Muscle of leg (tissue), 3 donors: ENCODE measurements at regions not wholly inside any gene's neighbourhood (a gene's known extent, or its start where the extent isn't known, plus 50 kb on each side); places are given as distances from the start of the nearest gene placed in this dataset.

Source experiments
- DNase-seq: peaks from one replicate; pipeline ENCODE4 v3.0.0; 2013
- H3K27ac ChIP-seq: one replicate; pipeline ENCODE4 v1.5.1; 2013; ENCODE audit warnings: mild to moderate bottlenecking, low read length, control low read depth
- H3K27me3 ChIP-seq: one replicate; pipeline ENCODE4 v1.6.1; 2013; ENCODE audit warnings: low read length; ENCODE audit not compliant: control insufficient read depth, insufficient read depth
- H3K36me3 ChIP-seq: one replicate; pipeline ENCODE4 v1.6.1; 2013; ENCODE audit warnings: low read length; ENCODE audit not compliant: control insufficient read depth, insufficient read depth
- H3K4me1 ChIP-seq: one replicate; pipeline ENCODE4 v1.6.1; 2013; ENCODE audit warnings: low read length; ENCODE audit not compliant: control insufficient read depth, insufficient read depth
- H3K4me3 ChIP-seq: one replicate; pipeline ENCODE4 v1.5.1; 2013; ENCODE audit warnings: low read length, control low read depth
- H3K9me3 ChIP-seq: replicated peaks from 2 replicates; pipeline ENCODE4 v1.6.1; 2013; ENCODE audit warnings: low read depth, low read length; ENCODE audit not compliant: control insufficient read depth
- WGBS: methylation state at CpG from one replicate; pipeline ENCODE4 v1.1.5; 2013; ENCODE audit warnings: missing lambda C conversion rate; ENCODE audit not compliant: insufficient coverage; 5-methylcytosine and 5-hydroxymethylcytosine counted together

DNA sequence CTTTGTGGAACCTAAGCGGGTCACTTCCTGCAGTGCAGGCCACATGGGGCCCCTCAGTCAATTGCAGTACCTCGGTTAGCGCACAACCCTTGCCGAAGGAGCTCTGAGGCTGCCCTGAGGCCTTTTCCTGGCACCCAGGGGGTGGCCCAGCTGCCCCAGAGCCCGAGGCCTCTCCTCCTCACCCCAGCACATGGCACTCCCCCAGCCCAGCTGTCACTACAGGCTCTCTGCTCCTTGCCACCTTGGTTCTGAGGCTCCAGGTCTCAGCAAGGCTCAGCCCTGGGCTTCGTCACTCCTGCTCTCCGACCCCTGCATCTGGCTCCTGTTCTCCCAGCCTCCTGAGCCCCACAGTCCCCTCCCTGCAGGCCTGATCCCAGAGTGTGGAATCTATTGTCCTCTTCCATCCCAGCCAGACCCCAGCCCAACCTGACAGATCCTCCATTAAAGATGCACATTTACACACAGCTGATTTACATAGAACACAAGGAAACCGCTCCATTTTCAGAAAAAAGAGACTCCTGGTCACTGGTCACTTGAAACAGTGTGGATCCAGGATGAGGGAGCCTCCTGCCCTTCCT lies 192.8 kb upstream of the POU3F1 start:
- DNase-seq = no peak
- no peak overlapping the region for H3K4me3 ChIP-seq
- no peaks in the 10 kb centered on the region for H3K36me3 ChIP-seq
- H3K4me1 ChIP-seq = no peaks in the 10 kb centered on the region
- 67% methylated on average over 8 of the region's 8 CpGs for WGBS
- H3K9me3 ChIP-seq = no peaks in the 10 kb centered on the region
- no peak overlapping the region for H3K27ac ChIP-seq
- peaks cover 20% of the 10 kb centered on the region for H3K27me3 ChIP-seq

DNA sequence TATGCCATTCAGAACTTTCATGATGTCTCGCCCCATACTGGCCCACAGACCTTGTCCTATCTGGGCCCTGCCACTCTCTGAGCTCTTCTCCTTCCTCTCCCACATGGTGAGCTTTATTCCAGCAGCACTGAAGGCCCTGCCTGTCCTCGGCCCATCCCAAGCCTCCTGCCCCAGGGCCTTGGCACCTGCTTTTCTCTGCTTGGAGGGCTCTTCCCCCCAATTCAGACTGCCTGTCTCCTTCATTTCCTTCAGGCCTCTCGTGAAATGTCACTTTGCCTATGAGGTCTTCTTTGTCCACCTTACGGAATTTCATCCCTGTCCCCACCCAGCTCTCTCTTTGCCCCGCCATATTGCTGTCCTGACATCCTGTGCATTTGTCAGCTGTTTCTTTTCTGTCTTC lies 191.7 kb upstream of the POU3F1 start:
- WGBS = 89% methylated on average over 5 of the region's 5 CpGs
- Histone ChIP-seq H3K27ac (no peak overlapping the region), H3K36me3 (no peaks in the 10 kb centered on the region), H3K4me3 (no peak overlapping the region), H3K4me1 (no peaks in the 10 kb centered on the region), H3K27me3 (peaks cover 20% of the 10 kb centered on the region), H3K9me3 (no peaks in the 10 kb centered on the region)
- no peak for DNase-seq

DNA sequence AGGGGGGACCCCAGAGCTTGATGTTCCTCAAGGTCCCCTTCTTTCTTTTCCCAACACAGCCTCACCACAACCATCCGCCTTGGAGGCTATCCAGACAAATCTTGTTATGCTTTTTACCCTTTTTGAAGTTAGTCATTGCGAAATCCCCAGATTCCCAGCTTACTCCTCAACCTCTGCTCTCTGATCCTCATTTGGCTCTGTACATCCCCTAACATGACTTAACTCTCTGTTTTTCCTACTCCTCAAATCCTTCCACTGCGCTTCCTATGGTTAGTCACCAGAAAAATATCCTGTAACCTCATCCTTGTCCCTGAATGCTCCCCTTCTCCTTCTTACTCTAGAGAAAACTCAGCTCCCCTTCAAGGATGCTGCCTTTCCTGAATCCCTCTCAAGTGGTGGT lies 189.1 kb upstream of the POU3F1 start:
- Histone ChIP-seq H3K27ac (no peak overlapping the region), H3K4me1 (no peaks in the 10 kb centered on the region), H3K4me3 (no peak overlapping the region), H3K9me3 (peaks cover 3% of the 10 kb centered on the region), H3K36me3 (no peaks in the 10 kb centered on the region), H3K27me3 (peaks cover 16% of the 10 kb centered on the region)
- 64% methylated on average over 3 of the region's 3 CpGs for WGBS
- DNase-seq = no peak

DNA sequence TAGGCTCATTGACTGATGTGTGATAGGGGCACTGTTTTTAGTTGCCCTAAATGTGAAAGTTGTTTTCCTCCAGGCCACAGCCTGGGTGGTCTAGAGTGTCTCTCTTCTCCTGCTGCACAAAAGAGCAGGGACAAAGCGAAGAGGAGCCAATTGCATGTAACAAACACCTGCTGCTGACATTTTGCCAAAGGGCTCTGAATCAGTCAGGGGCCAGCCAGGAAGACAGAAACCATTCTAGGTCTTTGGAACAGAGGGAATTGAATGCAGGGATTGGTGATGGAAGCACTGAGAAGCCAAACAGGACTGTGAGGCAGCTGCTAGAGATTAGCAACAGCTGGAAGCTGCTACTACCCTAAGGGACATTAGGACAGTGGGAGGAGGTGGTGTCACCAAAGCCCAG lies 185.3 kb upstream of the POU3F1 start:
- Histone ChIP-seq H3K4me3 (no peak overlapping the region), H3K4me1 (no peaks in the 10 kb centered on the region), H3K27me3 (peaks cover 12% of the 10 kb centered on the region), H3K36me3 (no peaks in the 10 kb centered on the region), H3K9me3 (peaks cover 3% of the 10 kb centered on the region), H3K27ac (no peak overlapping the region)
- DNase-seq = peak; percentile 13
- WGBS = 50% methylated on average over 1 of the region's 1 CpG

DNA sequence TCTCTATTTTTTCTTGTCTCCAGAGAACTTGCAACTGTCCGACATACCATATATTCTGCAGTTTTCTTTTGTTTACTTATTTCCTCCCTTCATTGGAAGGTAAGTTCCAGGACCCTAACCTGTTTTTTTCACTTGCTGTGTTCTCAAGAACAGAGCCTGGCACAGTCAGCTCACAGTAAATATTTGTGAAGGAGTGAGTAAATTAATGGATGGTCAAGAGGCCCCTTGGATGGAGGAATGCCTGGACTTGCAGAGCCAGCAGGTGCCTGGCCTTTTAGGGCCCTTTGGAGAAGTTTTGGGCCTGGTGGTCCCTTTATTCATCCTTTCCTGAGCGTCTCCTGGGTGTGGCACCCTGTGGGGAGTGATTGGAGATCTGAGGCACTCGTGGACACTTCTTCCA lies 182.1 kb upstream of the POU3F1 start:
- no peak overlapping the region for H3K4me3 ChIP-seq
- H3K36me3 ChIP-seq = no peaks in the 10 kb centered on the region
- DNase-seq = no peak
- 30% methylated on average over 1 of the region's 3 CpGs for WGBS
- peaks cover 3% of the 10 kb centered on the region for H3K27me3 ChIP-seq
- no peaks in the 10 kb centered on the region for H3K4me1 ChIP-seq
- no peak overlapping the region for H3K27ac ChIP-seq
- peaks cover 3% of the 10 kb centered on the region for H3K9me3 ChIP-seq

DNA sequence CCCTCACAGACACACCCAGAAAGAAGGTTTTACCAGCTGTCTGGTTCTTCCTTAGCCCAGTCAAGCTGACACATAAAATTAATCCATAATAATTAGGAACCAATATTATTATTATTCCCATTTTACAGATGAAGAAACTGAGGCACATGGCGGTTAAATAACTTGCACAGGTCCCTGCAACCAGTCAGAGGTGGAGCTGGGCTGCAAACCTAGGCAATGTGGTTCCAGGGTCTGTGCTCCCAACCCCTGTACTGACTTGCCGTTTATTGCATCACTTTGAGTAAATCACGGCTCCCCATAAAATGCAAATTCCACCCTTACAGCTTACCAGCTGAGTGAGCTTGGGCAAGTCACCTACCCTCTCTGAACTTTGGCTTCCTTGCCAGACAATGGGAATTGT lies 179.2 kb upstream of the POU3F1 start:
- WGBS = 85% methylated on average over 2 of the region's 3 CpGs
- no peak for DNase-seq
- H3K9me3 ChIP-seq = no peaks in the 10 kb centered on the region
- H3K4me1 ChIP-seq = no peaks in the 10 kb centered on the region
- no peak overlapping the region for H3K27ac ChIP-seq
- peaks cover 3% of the 10 kb centered on the region for H3K27me3 ChIP-seq
- H3K36me3 ChIP-seq = no peaks in the 10 kb centered on the region
- H3K4me3 ChIP-seq = no peak overlapping the region

DNA sequence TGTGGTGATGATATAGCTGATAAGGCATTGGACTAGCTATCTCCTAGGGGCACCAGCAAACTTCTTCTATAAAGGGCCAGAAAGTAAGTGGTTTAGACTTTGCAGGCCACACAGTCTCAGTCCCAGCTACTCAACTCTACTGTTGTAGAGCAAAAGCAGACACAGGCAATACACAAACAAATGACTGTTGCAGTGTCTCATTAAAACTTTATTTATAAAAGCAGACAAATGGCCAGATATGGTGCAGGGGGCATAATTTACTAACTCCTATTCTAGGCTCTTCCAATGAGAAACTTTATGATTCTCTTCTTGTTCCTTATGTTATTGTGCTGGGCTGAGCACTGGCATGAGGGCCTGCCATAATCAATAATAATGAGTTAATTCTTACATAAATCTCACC lies 176.8 kb upstream of the POU3F1 start:
- Histone ChIP-seq H3K36me3 (no peaks in the 10 kb centered on the region), H3K27ac (no peak overlapping the region), H3K9me3 (no peaks in the 10 kb centered on the region), H3K4me1 (no peaks in the 10 kb centered on the region), H3K4me3 (no peak overlapping the region), H3K27me3 (peaks cover 6% of the 10 kb centered on the region)
- no peak for DNase-seq

DNA sequence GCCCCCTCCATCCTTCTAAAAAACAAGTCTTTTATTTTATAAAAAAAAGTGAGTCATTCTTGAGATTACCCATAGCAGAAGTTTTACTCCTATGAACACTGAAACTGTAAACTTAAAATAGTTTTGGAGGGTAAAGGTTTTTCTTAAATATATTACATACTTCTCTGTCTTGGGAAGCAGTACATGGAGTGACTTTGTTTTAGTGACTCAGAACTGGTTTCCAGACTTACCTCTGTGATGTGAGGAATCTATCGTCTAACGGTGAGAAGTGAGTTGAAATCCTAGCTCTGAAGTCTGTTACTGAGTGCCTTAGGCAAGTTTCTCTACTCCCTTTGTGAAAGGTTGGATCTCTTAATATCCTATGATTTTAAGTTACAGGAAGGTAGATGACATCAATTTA lies 176.3 kb upstream of the POU3F1 start:
- Histone ChIP-seq H3K4me3 (no peak overlapping the region), H3K36me3 (no peaks in the 10 kb centered on the region), H3K27me3 (peaks cover 3% of the 10 kb centered on the region), H3K4me1 (peaks cover 3% of the 10 kb centered on the region), H3K9me3 (no peaks in the 10 kb centered on the region), H3K27ac (no peak overlapping the region)
- DNase-seq = no peak
- WGBS = 70% methylated on average over 2 of the region's 2 CpGs

DNA sequence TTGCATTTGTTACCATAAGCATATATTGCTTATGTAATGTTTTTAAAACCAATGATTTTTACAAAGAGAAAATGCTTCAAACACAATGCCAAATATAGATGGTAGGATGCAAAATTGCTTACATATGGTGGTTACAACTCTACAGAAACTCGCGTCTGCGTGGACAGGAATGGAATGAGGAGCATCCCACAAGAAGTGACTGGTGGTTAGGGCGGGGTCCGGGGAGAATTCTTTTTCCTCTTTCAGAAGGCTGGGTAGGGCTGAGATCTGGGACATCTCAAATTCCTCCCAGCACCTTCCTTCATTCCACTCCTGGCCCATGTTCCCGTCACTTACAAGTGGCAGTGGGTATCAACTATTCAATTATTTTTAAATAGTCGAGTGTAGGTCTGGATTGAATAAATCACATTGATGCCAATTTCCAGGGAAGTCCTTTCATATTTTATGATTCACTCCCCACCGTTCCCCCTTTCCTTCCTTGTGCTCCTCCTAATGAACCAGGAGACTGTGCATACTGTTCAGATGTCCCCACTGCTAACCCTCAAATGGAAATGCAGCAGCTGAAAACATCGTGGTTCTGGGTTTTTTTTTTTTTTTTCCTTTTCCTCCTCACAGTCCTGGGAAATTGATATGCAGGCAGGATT lies 174.5 kb upstream of the POU3F1 start:
- peaks cover 3% of the 10 kb centered on the region for H3K27me3 ChIP-seq
- H3K4me1 ChIP-seq = peaks cover 10% of the 10 kb centered on the region
- no peak overlapping the region for H3K4me3 ChIP-seq
- no CpG with 5 or more reads among the region's 9 CpGs for WGBS
- H3K36me3 ChIP-seq = no peaks in the 10 kb centered on the region
- H3K9me3 ChIP-seq = no peaks in the 10 kb centered on the region
- DNase-seq = no peak
- H3K27ac ChIP-seq = no peak overlapping the region

DNA sequence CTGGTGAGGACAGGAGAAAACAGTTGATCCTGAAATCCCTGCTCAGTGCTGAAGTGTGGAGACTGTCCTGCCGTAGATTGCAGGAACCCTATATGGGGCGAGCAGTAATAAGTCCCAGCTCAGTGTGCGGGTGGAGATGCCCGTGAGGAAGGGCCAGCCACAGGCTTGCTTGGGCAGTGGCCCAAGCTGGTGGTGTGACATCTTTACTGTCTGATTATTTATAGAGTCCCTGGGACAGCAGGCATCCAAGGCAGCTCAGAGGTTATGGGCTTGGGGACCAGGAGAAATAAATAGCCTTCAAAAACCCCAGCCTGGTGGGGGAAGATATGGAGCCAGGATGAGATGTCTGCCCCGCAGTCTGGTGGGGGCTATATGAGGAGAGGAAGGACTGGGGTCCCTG lies 170.7 kb upstream of the POU3F1 start:
- Histone ChIP-seq H3K27ac (no peak overlapping the region), H3K36me3 (no peaks in the 10 kb centered on the region), H3K4me1 (peaks cover 14% of the 10 kb centered on the region), H3K4me3 (no peak overlapping the region), H3K27me3 (peaks cover 10% of the 10 kb centered on the region), H3K9me3 (no peaks in the 10 kb centered on the region)
- 44% methylated on average over 5 of the region's 5 CpGs for WGBS
- no peak for DNase-seq
